ENCODE measurements at regions not wholly inside any gene's neighbourhood (a gene's known extent, or its start where the extent isn't known, plus 50 kb on each side); places are given as distances from the start of the nearest gene placed in this dataset.

DNA sequence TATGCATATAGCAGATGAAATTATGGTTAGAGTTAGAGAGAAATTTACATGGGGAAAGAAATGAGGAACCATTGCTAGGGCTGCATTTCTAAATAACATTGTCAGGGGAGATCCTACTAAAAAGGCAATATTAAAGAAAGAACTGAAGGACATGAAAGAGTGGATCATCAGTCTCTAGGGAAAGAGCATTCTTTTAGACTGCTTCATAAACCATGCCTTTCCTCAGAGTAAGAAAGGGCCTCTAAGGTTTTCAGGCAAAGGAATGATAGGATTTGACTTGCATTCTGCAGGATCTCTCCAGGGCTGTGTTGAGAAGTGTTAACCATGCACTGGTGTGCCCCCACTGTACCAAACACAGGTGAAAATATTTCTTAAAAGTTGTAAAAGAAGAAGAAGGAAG is 385.4 kb upstream of the MAD2L1 start:
- DNase-seq (ENCODE audit: low spot score): no peak
- in situ Hi-C loops (cut with MboI; ENCODE audit: low pct_unique_long_range_greater_than_20kb, low sequenced_read_pairs, unreplicated experiment): no loop called here
- TF ChIP-seq, protein P1, sequence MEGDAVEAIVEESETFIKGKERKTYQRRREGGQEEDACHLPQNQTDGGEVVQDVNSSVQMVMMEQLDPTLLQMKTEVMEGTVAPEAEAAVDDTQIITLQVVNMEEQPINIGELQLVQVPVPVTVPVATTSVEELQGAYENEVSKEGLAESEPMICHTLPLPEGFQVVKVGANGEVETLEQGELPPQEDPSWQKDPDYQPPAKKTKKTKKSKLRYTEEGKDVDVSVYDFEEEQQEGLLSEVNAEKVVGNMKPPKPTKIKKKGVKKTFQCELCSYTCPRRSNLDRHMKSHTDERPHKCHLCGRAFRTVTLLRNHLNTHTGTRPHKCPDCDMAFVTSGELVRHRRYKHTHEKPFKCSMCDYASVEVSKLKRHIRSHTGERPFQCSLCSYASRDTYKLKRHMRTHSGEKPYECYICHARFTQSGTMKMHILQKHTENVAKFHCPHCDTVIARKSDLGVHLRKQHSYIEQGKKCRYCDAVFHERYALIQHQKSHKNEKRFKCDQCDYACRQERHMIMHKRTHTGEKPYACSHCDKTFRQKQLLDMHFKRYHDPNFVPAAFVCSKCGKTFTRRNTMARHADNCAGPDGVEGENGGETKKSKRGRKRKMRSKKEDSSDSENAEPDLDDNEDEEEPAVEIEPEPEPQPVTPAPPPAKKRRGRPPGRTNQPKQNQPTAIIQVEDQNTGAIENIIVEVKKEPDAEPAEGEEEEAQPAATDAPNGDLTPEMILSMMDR (IDR thresholded peaks at IDR 0.05; ENCODE audit: extremely low read depth, insufficient read depth, missing control alignments): no peak

DNA sequence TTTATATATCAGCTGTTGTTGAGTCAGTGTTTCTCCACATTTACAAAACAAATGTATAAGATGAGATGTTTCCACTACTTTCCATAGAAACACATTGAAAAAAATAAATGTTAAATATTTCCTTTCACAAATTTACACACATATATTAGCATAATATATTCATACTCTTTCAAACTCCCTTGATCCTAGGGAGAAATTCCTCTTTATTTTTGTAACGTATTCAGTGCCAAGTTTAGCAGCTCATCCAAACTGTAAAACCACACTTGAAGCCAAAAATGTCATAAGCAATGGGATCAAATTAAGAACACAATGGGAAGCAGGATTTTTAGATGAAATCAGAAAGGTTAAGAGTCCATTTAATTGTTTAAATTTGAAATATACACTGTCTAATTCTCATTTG is 381.1 kb upstream of the MAD2L1 start:
- TF ChIP-seq, protein P1 (IDR thresholded peaks at IDR 0.05; ENCODE audit: extremely low read depth, insufficient read depth, missing control alignments): no peak
- in situ Hi-C loops (cut with MboI; ENCODE audit: low pct_unique_long_range_greater_than_20kb, low sequenced_read_pairs, unreplicated experiment): no loop called here
- DNase-seq (ENCODE audit: low spot score): no peak

- TF ChIP-seq, protein P1 (IDR thresholded peaks at IDR 0.05; ENCODE audit: extremely low read depth, insufficient read depth, missing control alignments): no peak
- in situ Hi-C loops (cut with MboI; ENCODE audit: low pct_unique_long_range_greater_than_20kb, low sequenced_read_pairs, unreplicated experiment): no loop called here
- no peak for DNase-seq (ENCODE audit: low spot score)
Measured at GRCh38 chr4:120446051-120446567, 379.5 kb upstream of the MAD2L1 start.

- TF ChIP-seq, protein P1 (IDR thresholded peaks at IDR 0.05; ENCODE audit: extremely low read depth, insufficient read depth, missing control alignments): no peak
- in situ Hi-C loops (cut with MboI; ENCODE audit: low pct_unique_long_range_greater_than_20kb, low sequenced_read_pairs, unreplicated experiment): no loop called here
- DNase-seq (ENCODE audit: low spot score): no peak
Measured at GRCh38 chr4:120445186-120445585, 378.5 kb upstream of the MAD2L1 start.

GRCh38 chr4:120443116-120443515 is 376.5 kb upstream of the MAD2L1 start:
- in situ Hi-C loops (cut with MboI; ENCODE audit: low pct_unique_long_range_greater_than_20kb, low sequenced_read_pairs, unreplicated experiment): no loop called here
- TF ChIP-seq, protein P1 (IDR thresholded peaks at IDR 0.05; ENCODE audit: extremely low read depth, insufficient read depth, missing control alignments): no peak
- no peak for DNase-seq (ENCODE audit: low spot score)

- in situ Hi-C loops (cut with MboI; ENCODE audit: low pct_unique_long_range_greater_than_20kb, low sequenced_read_pairs, unreplicated experiment): no loop called here
- DNase-seq (ENCODE audit: low spot score): no peak
- TF ChIP-seq, protein P1 (IDR thresholded peaks at IDR 0.05; ENCODE audit: extremely low read depth, insufficient read depth, missing control alignments): no peak
Measured at GRCh38 chr4:120440730-120441129, 374.1 kb upstream of the MAD2L1 start.

DNA sequence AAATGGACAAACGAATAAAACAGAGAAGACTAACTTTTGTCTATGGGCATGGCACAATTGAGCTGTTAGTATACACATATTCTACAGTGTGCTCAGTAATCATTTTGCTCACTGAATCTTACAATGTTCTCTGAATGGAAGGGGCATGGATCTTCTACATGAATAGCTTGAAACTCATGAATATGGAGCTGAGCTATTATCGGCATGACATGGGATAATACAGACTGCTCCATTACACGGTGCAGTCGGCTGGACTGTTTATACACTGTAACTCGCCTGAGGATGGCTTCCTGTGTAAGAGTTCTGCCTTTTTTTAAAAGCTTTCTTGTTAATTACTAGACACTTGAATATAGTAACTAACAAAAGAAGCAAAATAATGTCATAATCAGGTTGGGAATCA is 368.5 kb upstream of the MAD2L1 start:
- in situ Hi-C loops (cut with MboI; ENCODE audit: low pct_unique_long_range_greater_than_20kb, low sequenced_read_pairs, unreplicated experiment): no loop called here
- no peak for DNase-seq (ENCODE audit: low spot score)
- TF ChIP-seq, protein P1 (IDR thresholded peaks at IDR 0.05; ENCODE audit: extremely low read depth, insufficient read depth, missing control alignments): no peak
